IMR-90 (cell line): ENCODE measurements at regions not wholly inside any gene's neighbourhood (a gene's known extent, or its start where the extent isn't known, plus 50 kb on each side); places are given as distances from the start of the nearest gene placed in this dataset.

ENCODE experiments used
- ATAC-seq: fragments of 200-7000 bp; cut with Tn5 transposase; 2 replicates; pipeline ENCODE4 v1.9.1; 2020; ENCODE audit warnings: low read depth, mild to moderate bottlenecking, moderate library complexity
- BruUV-seq: library from RNA; stranded (reverse); fragments of 400-500 nt; replicated peaks from 2 replicates; lab custom pipeline; 2021; lab: Mats Ljungman, UMichigan
- CTCF ChIA-PET: fragments of 300-600 bp; formaldehyde crosslinking; extraction: SDS; loops from one replicate; lab custom pipeline; 2021; ENCODE audit warnings: antibody characterized with exemption; lab: Yijun Ruan, JAX
- POLR2A ChIA-PET: fragments of 300-600 bp; sonication (Branson Sonifier 250); formaldehyde crosslinking; loops from one replicate; lab custom pipeline; 2022; ENCODE audit warnings: antibody characterized with exemption; ENCODE audit not compliant: unreplicated experiment; lab: Charles Lee
- DNase-seq: peaks from one replicate; pipeline ENCODE4 v3.0.0; 2013
- H2AFZ ChIP-seq: replicated peaks from 2 replicates; pipeline ENCODE3; 2013; ENCODE audit warnings: low read length, mild to moderate bottlenecking; ENCODE audit not compliant: poor library complexity
- H2AK5ac ChIP-seq: 2 replicates; pipeline ENCODE4 v1.6.1; 2013; ENCODE audit warnings: low read depth, low read length, inconsistent platforms
- H2AK9ac ChIP-seq: replicated peaks from 2 replicates; pipeline ENCODE3; 2013; ENCODE audit warnings: mild to moderate bottlenecking, low read depth, low read length, moderate library complexity; ENCODE audit not compliant: poor library complexity
- H2BK120ac ChIP-seq: 2 replicates; pipeline ENCODE4 v1.6.1; 2013; ENCODE audit warnings: low read depth, low read length, inconsistent platforms
- H2BK15ac ChIP-seq: 3 replicates; pipeline ENCODE4 v1.6.1; 2013; ENCODE audit warnings: low read depth, low read length, inconsistent platforms
- H2BK20ac ChIP-seq: 2 replicates; pipeline ENCODE4 v1.6.1; 2013; ENCODE audit warnings: low read depth, mild to moderate bottlenecking, inconsistent platforms, low read length, moderate library complexity
- H2BK5ac ChIP-seq: 2 replicates; pipeline ENCODE4 v1.6.1; 2013; ENCODE audit warnings: mild to moderate bottlenecking, low read depth, low read length, inconsistent platforms; ENCODE audit not compliant: poor library complexity, severe bottlenecking
- H3K14ac ChIP-seq: replicated peaks from 2 replicates; pipeline ENCODE4 v1.6.1; 2013; ENCODE audit warnings: low read depth, low read length, inconsistent platforms
- H3K18ac ChIP-seq: 2 replicates; pipeline ENCODE4 v1.6.1; 2013; ENCODE audit warnings: low read depth, low read length, control low read depth
- H3K23ac ChIP-seq: 2 replicates; pipeline ENCODE4 v1.6.1; 2013; ENCODE audit warnings: low read depth, low read length, inconsistent platforms
- H3K27ac ChIP-seq: 2 replicates; pipeline ENCODE4 v1.5.1; 2013; ENCODE audit warnings: mild to moderate bottlenecking, control low read depth, low read length; ENCODE audit not compliant: insufficient read depth
- H3K27me3 ChIP-seq: 2 replicates; pipeline ENCODE4 v1.6.1; 2013; ENCODE audit warnings: low read length; ENCODE audit not compliant: control insufficient read depth, insufficient read depth
- H3K36me3 ChIP-seq: 2 replicates; pipeline ENCODE4 v1.6.1; 2013; ENCODE audit warnings: low read length, mixed read lengths; ENCODE audit not compliant: control insufficient read depth, insufficient read depth
- H3K4ac ChIP-seq: 2 replicates; pipeline ENCODE4 v1.6.1; 2013; ENCODE audit warnings: low read depth, low read length, inconsistent platforms
- H3K4me1 ChIP-seq: 2 replicates; pipeline ENCODE4 v1.6.1; 2013; ENCODE audit warnings: low read length, mixed read lengths; ENCODE audit not compliant: control insufficient read depth, insufficient read depth
- H3K4me2 ChIP-seq: 2 replicates; pipeline ENCODE4 v1.6.1; 2013; ENCODE audit warnings: low read depth, mild to moderate bottlenecking, control low read depth, low read length, moderate library complexity
- H3K4me3 ChIP-seq: 2 replicates; pipeline ENCODE4 v1.5.1; 2013; ENCODE audit warnings: low read depth, mild to moderate bottlenecking, control low read depth, low read length, moderate library complexity; ENCODE audit not compliant: insufficient read depth
- H3K56ac ChIP-seq: 2 replicates; pipeline ENCODE4 v1.6.1; 2013; ENCODE audit warnings: low read length, inconsistent platforms; ENCODE audit not compliant: insufficient read depth; ENCODE audit errors: extremely low read depth
- H3K79me1 ChIP-seq, 2 experiments: 2 replicates each; pipeline ENCODE4 v1.6.1; 2013; ENCODE audit warnings: low read length in 2 of 2, inconsistent platforms in 1 of 2, low read depth in 1 of 2
- H3K9ac ChIP-seq: 2 replicates; pipeline ENCODE4 v1.6.1; 2013; ENCODE audit warnings: low read depth, low read length, control low read depth
- H3K9me1 ChIP-seq: 2 replicates; pipeline ENCODE4 v1.6.1; 2013; ENCODE audit warnings: low read length, inconsistent platforms; ENCODE audit not compliant: insufficient read depth
- H3K9me3 ChIP-seq: 2 replicates; pipeline ENCODE4 v1.6.1; 2013; ENCODE audit warnings: low read length; ENCODE audit not compliant: control insufficient read depth, insufficient read depth
- H4K20me1 ChIP-seq: 2 replicates; pipeline ENCODE4 v1.6.1; 2013; ENCODE audit warnings: low read length, inconsistent platforms; ENCODE audit not compliant: insufficient read depth
- H4K5ac ChIP-seq: 2 replicates; pipeline ENCODE4 v1.6.1; 2013; ENCODE audit warnings: mild to moderate bottlenecking, low read depth, low read length, control low read depth
- H4K8ac ChIP-seq, 2 experiments: 2 replicates each; pipeline ENCODE4 v1.6.1; 2013; ENCODE audit warnings: low read depth in 2 of 2, low read length in 2 of 2, control low read depth in 1 of 2, inconsistent platforms in 1 of 2
- H4K91ac ChIP-seq: 2 replicates; pipeline ENCODE4 v1.6.1; 2013; ENCODE audit warnings: low read depth, low read length, inconsistent platforms; ENCODE audit not compliant: insufficient read depth
- BHLHE40 ChIP-seq: fragments of 150-350 bp; IDR thresholded peaks from 2 replicates; pipeline ENCODE4 v1.6.1; 2016; ENCODE audit warnings: mild to moderate bottlenecking, low read depth, low read length
- CHD1 ChIP-seq: IDR thresholded peaks from 2 replicates; pipeline ENCODE4 v1.6.1; 2012; ENCODE audit warnings: low read depth, low read length, improper control_type of control experiment
- FOS ChIP-seq: fragments of 150-350 bp; IDR thresholded peaks from 2 replicates; pipeline ENCODE4 v1.6.1; 2016; ENCODE audit warnings: low read depth, low read length
- MXI1 ChIP-seq: IDR thresholded peaks from 2 replicates; pipeline ENCODE4 v1.6.1; 2012; ENCODE audit warnings: low read depth, mild to moderate bottlenecking, low read length, moderate library complexity, borderline replicate concordance
- POLR2A ChIP-seq: IDR thresholded peaks from 2 replicates; pipeline ENCODE4 v1.6.1; 2012; ENCODE audit warnings: mild to moderate bottlenecking, low read depth, low read length
- RAD21 ChIP-seq: IDR thresholded peaks from 2 replicates; pipeline ENCODE4 v1.6.1; 2012; ENCODE audit warnings: low read length, improper control_type of control experiment
- RCOR1 ChIP-seq: IDR thresholded peaks from 2 replicates; pipeline ENCODE4 v1.6.1; 2012; ENCODE audit warnings: mild to moderate bottlenecking, low read length, improper control_type of control experiment; ENCODE audit not compliant: insufficient replicate concordance
- RFX5 ChIP-seq: IDR thresholded peaks from 2 replicates; pipeline ENCODE4 v1.8.0; 2012; ENCODE audit warnings: low read depth, mild to moderate bottlenecking, low read length, moderate library complexity
- SMC3 ChIP-seq: fragments of 150-350 bp; IDR thresholded peaks from 2 replicates; pipeline ENCODE4 v1.6.1; 2016; ENCODE audit warnings: low read depth, mild to moderate bottlenecking, antibody characterized with exemption, low read length, moderate library complexity
- whole genome bisulfite sequencing, 2 experiments: methylation state at CpG; one replicate each; pipeline versions ENCODE4 v1.1.5 to v1.1.7; 2013; ENCODE audit warnings: missing lambda C conversion rate in 2 of 2; ENCODE audit not compliant: insufficient read length in 1 of 2; ENCODE audit errors: extremely low coverage in 2 of 2; 5-methylcytosine and 5-hydroxymethylcytosine counted together
- dilution Hi-C: fragments of 300-500 bp; cut with HindIII; formaldehyde crosslinking; loops from one replicate; pipeline ENCODE4 v1.14.3; 2018; ENCODE audit warnings: low sequenced_read_pairs; ENCODE audit not compliant: unreplicated experiment
- in situ Hi-C: fragments of 300-500 bp; cut with MboI; formaldehyde crosslinking; loops from 3 replicates; pipeline ENCODE4 v1.14.3; 2019; ENCODE audit warnings: low sequenced_read_pairs, inconsistent platforms, mixed read lengths
- intact Hi-C: fragments of 100-400 bp; cut with micrococcal nuclease; formaldehyde crosslinking; loops from 2 replicates; pipeline ENCODE4 v1.10.0; 2022
- TF ChIP-seq, protein P1 (sequence below): fragments of 150-350 bp; IDR thresholded peaks from 2 replicates; pipeline ENCODE4 v1.6.1; 2016; ENCODE audit warnings: low read depth, mild to moderate bottlenecking, low read length, moderate library complexity, borderline replicate concordance
- TF ChIP-seq, protein P2 (sequence below): fragments of 150-350 bp; IDR thresholded peaks from 2 replicates; pipeline ENCODE4 v1.6.1; 2017; ENCODE audit warnings: mild to moderate bottlenecking, antibody characterized with exemption, low read length, low read depth

GRCh38 chr1:233796146-233796783, 108.2 kb upstream of the SLC35F3 start:
- dilution Hi-C loops = no loop called here
- no TSS peak for BruUV-seq
- in situ Hi-C loops = no loop called here
- no peak overlapping the region for H3K4me3 ChIP-seq
- H2AK9ac ChIP-seq = no peak overlapping the region
- H3K79me1 ChIP-seq = no peaks in the 10 kb centered on the region
- no peak overlapping the region for H2BK5ac ChIP-seq
- POLR2A ChIA-PET = no interaction called here
- H2BK20ac ChIP-seq = no peak overlapping the region
- peaks cover 14% of the 10 kb centered on the region for H3K9me3 ChIP-seq
- no peak overlapping the region for H3K4ac ChIP-seq
- H4K5ac ChIP-seq = no peak overlapping the region
- no peak overlapping the region for H4K91ac ChIP-seq
- H3K23ac ChIP-seq = no peak overlapping the region
- no peak overlapping the region for H4K8ac ChIP-seq
- H3K9me1 ChIP-seq = no peaks in the 10 kb centered on the region
- H2AFZ ChIP-seq = no peak overlapping the region
- no peak overlapping the region for H3K27ac ChIP-seq
- ATAC-seq (no peak), DNase-seq (no peak)
- TF ChIP-seq MXI1 = no peak
- no peak for TF ChIP-seq RAD21
- no peak for TF ChIP-seq RFX5
- no peak for TF ChIP-seq FOS
- TF ChIP-seq CHD1 = no peak
- TF ChIP-seq POLR2A = no peak
- TF ChIP-seq, protein P1, sequence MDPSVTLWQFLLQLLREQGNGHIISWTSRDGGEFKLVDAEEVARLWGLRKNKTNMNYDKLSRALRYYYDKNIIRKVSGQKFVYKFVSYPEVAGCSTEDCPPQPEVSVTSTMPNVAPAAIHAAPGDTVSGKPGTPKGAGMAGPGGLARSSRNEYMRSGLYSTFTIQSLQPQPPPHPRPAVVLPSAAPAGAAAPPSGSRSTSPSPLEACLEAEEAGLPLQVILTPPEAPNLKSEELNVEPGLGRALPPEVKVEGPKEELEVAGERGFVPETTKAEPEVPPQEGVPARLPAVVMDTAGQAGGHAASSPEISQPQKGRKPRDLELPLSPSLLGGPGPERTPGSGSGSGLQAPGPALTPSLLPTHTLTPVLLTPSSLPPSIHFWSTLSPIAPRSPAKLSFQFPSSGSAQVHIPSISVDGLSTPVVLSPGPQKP = no peak
- no peak for TF ChIP-seq BHLHE40
- no peak for TF ChIP-seq RCOR1
- TF ChIP-seq, protein P2, sequence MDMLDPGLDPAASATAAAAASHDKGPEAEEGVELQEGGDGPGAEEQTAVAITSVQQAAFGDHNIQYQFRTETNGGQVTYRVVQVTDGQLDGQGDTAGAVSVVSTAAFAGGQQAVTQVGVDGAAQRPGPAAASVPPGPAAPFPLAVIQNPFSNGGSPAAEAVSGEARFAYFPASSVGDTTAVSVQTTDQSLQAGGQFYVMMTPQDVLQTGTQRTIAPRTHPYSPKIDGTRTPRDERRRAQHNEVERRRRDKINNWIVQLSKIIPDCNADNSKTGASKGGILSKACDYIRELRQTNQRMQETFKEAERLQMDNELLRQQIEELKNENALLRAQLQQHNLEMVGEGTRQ = no peak
- TF ChIP-seq SMC3 = no peak
- no peaks in the 10 kb centered on the region for H3K4me1 ChIP-seq
- no peak overlapping the region for H3K14ac ChIP-seq
- CTCF ChIA-PET = interaction anchor here (1.0 kb wide), 1 partner anchor 356 kb away, joined by 3 read pairs; no protein-coding TSS in a partner anchor
- no peak overlapping the region for H3K18ac ChIP-seq
- intact Hi-C loops = no loop called here
- no peak overlapping the region for H3K56ac ChIP-seq
- no peaks in the 10 kb centered on the region for H3K36me3 ChIP-seq
- no peak overlapping the region for H2BK15ac ChIP-seq
- H4K20me1 ChIP-seq = no peaks in the 10 kb centered on the region
- no peak overlapping the region for H3K9ac ChIP-seq
- H3K4me2 ChIP-seq = no peak overlapping the region
- no CpG with 5 or more reads among the region's 6 CpGs for WGBS, 2 experiments
- H2AK5ac ChIP-seq = no peak overlapping the region
- no peaks in the 10 kb centered on the region for H3K27me3 ChIP-seq
- H2BK120ac ChIP-seq = no peak overlapping the region
